Endothelial cell of umbilical vein (primary cell): ENCODE measurements at regions not wholly inside any gene's neighbourhood (a gene's known extent, or its start where the extent isn't known, plus 50 kb on each side); places are given as distances from the start of the nearest gene placed in this dataset.

ENCODE experiments used
- BruUV-seq: library from RNA; stranded (reverse); fragments of 400-500 nt; replicated peaks from 2 replicates; lab custom pipeline; 2021; lab: Mats Ljungman, UMichigan
- CTCF ChIA-PET: fragments of 300-600, 350-600 bp; sonication (Branson Sonifier 250); formaldehyde crosslinking; loops from one replicate; lab custom pipeline; 2021; ENCODE audit warnings: antibody characterized with exemption, inconsistent platforms; lab: Charles Lee
- POLR2A ChIA-PET: fragments of 300-600, 350-600 bp; sonication (Branson Sonifier 250); formaldehyde crosslinking; loops from one replicate; lab custom pipeline; 2021; ENCODE audit warnings: antibody characterized with exemption, inconsistent platforms; lab: Charles Lee
- DNase-seq: peaks from one replicate; pipeline ENCODE4 v3.0.0-alpha.2; 2011; ENCODE audit warnings: low read depth, low spot score
- FAIRE-seq: peaks from 2 replicates; lab custom pipeline; 2011; peaks lifted over from hg19 to GRCh38; lab: Jason Lieb, UNC
- H2AFZ ChIP-seq: 2 replicates; pipeline ENCODE4 v1.6.0; 2012; ENCODE audit warnings: low read depth, low read length, control low read depth, inconsistent platforms
- H3K27ac ChIP-seq: 2 replicates; pipeline ENCODE4 v1.5.1; 2011; ENCODE audit warnings: low read depth, mild to moderate bottlenecking, control low read depth, low read length, moderate library complexity; ENCODE audit not compliant: insufficient read depth
- H3K27me3 ChIP-seq, 2 experiments: 2 replicates each; pipeline versions ENCODE4 v1.6.0 to v1.6.1; 2011; ENCODE audit warnings: low read length in 2 of 2, mixed read lengths in 1 of 2; ENCODE audit not compliant: control insufficient read depth in 2 of 2, insufficient read depth in 2 of 2
- H3K36me3 ChIP-seq, 2 experiments: 2 replicates in 1 of 2; 3 replicates in 1 of 2; pipeline ENCODE4 v1.5.1; 2011; ENCODE audit warnings: low read length in 2 of 2, mild to moderate bottlenecking in 1 of 2, moderate library complexity in 1 of 2; ENCODE audit not compliant: control insufficient read depth in 2 of 2, insufficient read depth in 2 of 2; ENCODE audit errors: extremely low read depth in 1 of 2
- H3K4me1 ChIP-seq: 3 replicates; pipeline ENCODE4 v1.5.1; 2011; ENCODE audit warnings: mild to moderate bottlenecking, low read length; ENCODE audit not compliant: control insufficient read depth, insufficient read depth; ENCODE audit errors: extremely low read depth
- H3K4me2 ChIP-seq: 2 replicates; pipeline ENCODE4 v1.6.1; 2011; ENCODE audit warnings: low read length, control low read depth, mixed read lengths; ENCODE audit not compliant: insufficient read depth
- H3K4me3 ChIP-seq, 3 experiments: fragments of 200-600 bp in 1 of 3; sonication (generic), shearing (Covaris generic) in 1 of 3; replicated peaks in 1 of 3; 2 replicates each; pipeline ENCODE4 v1.5.1; 2011 to 2016; ENCODE audit warnings: control low read depth in 3 of 3, low read length in 3 of 3, mild to moderate bottlenecking in 2 of 3, inconsistent platforms in 1 of 3, low read depth in 1 of 3, moderate library complexity in 1 of 3; ENCODE audit not compliant: insufficient read depth in 1 of 3
- H3K79me2 ChIP-seq: 2 replicates; pipeline ENCODE4 v1.6.0; 2012; ENCODE audit warnings: low read length, inconsistent platforms; ENCODE audit not compliant: control insufficient read depth, insufficient read depth
- H3K9ac ChIP-seq: replicated peaks from 2 replicates; pipeline ENCODE3; 2011; ENCODE audit warnings: low read length, control low read depth; ENCODE audit not compliant: insufficient read depth; ENCODE audit errors: extremely low read depth
- H3K9me1 ChIP-seq: replicated peaks from 3 replicates; pipeline ENCODE4 v1.6.0; 2011; ENCODE audit warnings: mild to moderate bottlenecking, low read length; ENCODE audit not compliant: control insufficient read depth, insufficient read depth; ENCODE audit errors: extremely low read depth
- H3K9me3 ChIP-seq: replicated peaks from 2 replicates; pipeline ENCODE4 v1.5.1; 2012; ENCODE audit warnings: low read length, inconsistent platforms; ENCODE audit not compliant: control insufficient read depth, insufficient read depth
- H4K20me1 ChIP-seq: replicated peaks from 2 replicates; pipeline ENCODE3; 2011; ENCODE audit warnings: mild to moderate bottlenecking, low read length; ENCODE audit not compliant: control insufficient read depth, insufficient read depth; ENCODE audit errors: extremely low read depth
- CTCF ChIP-seq, 2 donors: IDR thresholded peaks; 1 replicate in 1 of 2; 2 replicates in 1 of 2; pipeline ENCODE4 v1.5.1; 2011; ENCODE audit warnings: low read length in 2 of 2, mild to moderate bottlenecking in 2 of 2, moderate library complexity in 2 of 2, control low read depth in 1 of 2, inconsistent platforms in 1 of 2, low read depth in 1 of 2; ENCODE audit not compliant: insufficient read depth in 1 of 2; ENCODE audit errors: extremely low read depth in 1 of 2
- EZH2 ChIP-seq: IDR thresholded peaks from 2 replicates; pipeline ENCODE4 v1.6.1; 2012; ENCODE audit warnings: borderline replicate concordance, low read depth, mild to moderate bottlenecking, moderate library complexity, low read length, inconsistent platforms; ENCODE audit not compliant: severe bottlenecking
- FOS ChIP-seq: IDR thresholded peaks from 2 replicates; pipeline ENCODE4 v1.6.1; 2011; ENCODE audit warnings: mild to moderate bottlenecking, low read length, moderate library complexity, borderline replicate concordance; ENCODE audit not compliant: insufficient read depth
- GATA2 ChIP-seq: IDR thresholded peaks from 2 replicates; pipeline ENCODE4 v1.7.0; 2011; ENCODE audit warnings: low read depth, mild to moderate bottlenecking, moderate library complexity, mixed read lengths, low read length; ENCODE audit not compliant: insufficient read length, insufficient read depth
- JUN ChIP-seq: IDR thresholded peaks from 2 replicates; pipeline ENCODE4 v1.6.1; 2011; ENCODE audit warnings: borderline replicate concordance, low read depth; ENCODE audit not compliant: insufficient read length, insufficient read depth
- MAX ChIP-seq: IDR thresholded peaks from 2 replicates; pipeline ENCODE4 v1.6.1; 2011; ENCODE audit not compliant: insufficient read depth, insufficient read length
- MYC ChIP-seq: IDR thresholded peaks from one replicate; pipeline ENCODE4 v1.6.1; 2011; ENCODE audit warnings: mild to moderate bottlenecking, low read depth, low read length
- POLR2A ChIP-seq: IDR thresholded peaks from 2 replicates; pipeline ENCODE4 v1.6.1; 2012; ENCODE audit warnings: low read depth, mild to moderate bottlenecking, control low read depth, low read length
- POLR2AphosphoS5 ChIP-seq: IDR thresholded peaks from 2 replicates; pipeline ENCODE4 v1.6.1; 2012; ENCODE audit warnings: low read depth, mild to moderate bottlenecking, control low read depth, low read length, moderate library complexity; ENCODE audit not compliant: insufficient read depth
- dilution Hi-C: fragments of 300-500 bp; cut with MboI; formaldehyde crosslinking; loops from one replicate; pipeline ENCODE4 v1.15.0; 2019; ENCODE audit warnings: low sequenced_read_pairs; ENCODE audit not compliant: extremely low pct_ligation_motif_present
- intact Hi-C: fragments of 100-400 bp; cut with micrococcal nuclease; formaldehyde crosslinking; loops from one replicate; pipeline ENCODE4 v1.10.0; 2022

DNA sequence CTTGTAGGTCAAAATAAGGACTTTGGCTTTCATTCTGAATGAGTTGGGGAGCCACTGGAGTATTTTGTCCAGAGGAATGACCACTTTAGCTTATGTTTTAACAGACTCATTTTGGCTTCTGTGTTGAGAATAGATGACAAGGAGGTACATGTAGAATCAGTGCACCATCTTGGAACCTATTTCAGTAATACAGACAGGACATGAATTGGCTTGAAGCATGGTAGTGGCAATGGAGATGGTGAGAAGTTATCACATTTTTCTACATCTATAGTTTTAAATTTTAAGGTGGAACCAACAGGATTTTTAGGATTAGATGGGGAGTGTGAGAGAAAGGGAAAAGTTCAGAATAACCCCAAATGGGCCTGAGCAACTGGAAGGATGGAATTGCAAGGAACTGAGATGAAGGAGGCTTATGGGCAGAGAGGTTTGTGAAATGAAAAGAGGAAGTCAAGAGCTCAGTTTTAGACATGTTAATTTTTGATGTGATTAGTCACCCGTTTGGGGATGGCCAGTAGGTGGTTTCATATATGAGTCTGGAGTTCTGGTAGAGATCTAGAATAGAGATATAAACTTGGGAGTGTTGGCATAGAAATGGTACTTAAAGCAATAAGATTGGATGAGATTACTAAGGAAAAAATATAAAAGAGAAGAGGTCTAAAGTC, 89.2 kb upstream of the JAZF1 start:
- POLR2A ChIA-PET: no interaction called here
- TF ChIP-seq EZH2 (no peak), CTCF (IDR thresholded peaks at IDR 0.05; ENCODE audit: extremely low read depth in 1 of 2, insufficient read depth in 1 of 2, low read depth in 1 of 2, low read length in 2 of 2) (no peak), FOS (no peak), GATA2 (no peak), POLR2AphosphoS5 (no peak), MYC (no peak), MAX (no peak), JUN (no peak), POLR2A (no peak)
- dilution Hi-C loops (no loop called here), intact Hi-C loops (loop anchor here (5.0 kb wide), 1 partner anchor 118 kb away; no protein-coding TSS in a partner anchor)
- Histone ChIP-seq H3K9ac (no peak overlapping the region), H4K20me1 (no peaks in the 10 kb centered on the region), H3K36me3 (no peaks in the 10 kb centered on the region), H3K4me1 (no peaks in the 10 kb centered on the region), H3K79me2 (no peaks in the 10 kb centered on the region), H2AFZ (no peak overlapping the region), H3K4me2 (no peak overlapping the region), H3K9me3 (no peaks in the 10 kb centered on the region), H3K4me3 (no peak overlapping the region), H3K9me1 (no peaks in the 10 kb centered on the region), H3K27ac (no peak overlapping the region), H3K27me3 (peaks cover 3 to 6% of the 10 kb centered on the region in 2 experiments)
- BruUV-seq: no TSS peak
- no peak for DNase-seq
- CTCF ChIA-PET: no interaction called here
- no peak for FAIRE-seq
